Panc1 (cell line): ENCODE measurements at regions not wholly inside any gene's neighbourhood (a gene's known extent, or its start where the extent isn't known, plus 50 kb on each side); places are given as distances from the start of the nearest gene placed in this dataset.

ENCODE experiments used
- ATAC-seq: fragments of 200-7000 bp; cut with Tn5 transposase; 2 replicates; pipeline ENCODE4 v1.9.1; 2020; ENCODE audit warnings: mild to moderate bottlenecking, moderate library complexity
- BruUV-seq: library from RNA; stranded (reverse); fragments of 400-500 nt; replicated peaks from 2 replicates; lab custom pipeline; 2021; lab: Mats Ljungman, UMichigan
- CTCF ChIA-PET: fragments of 300-600 bp; sonication (Branson Sonifier 250); formaldehyde crosslinking; loops from one replicate; lab custom pipeline; 2022; ENCODE audit warnings: antibody characterized with exemption; lab: Charles Lee
- POLR2A ChIA-PET: fragments of 300-600 bp; sonication (Branson Sonifier 250); formaldehyde crosslinking; loops from one replicate; lab custom pipeline; 2022; ENCODE audit warnings: antibody characterized with exemption; lab: Charles Lee
- DNase-seq: peaks from one replicate; pipeline ENCODE4 v3.0.0-alpha.2; 2010; ENCODE audit warnings: low read depth, low spot score
- H3K27ac ChIP-seq: 2 replicates; pipeline ENCODE4 v1.5.1; 2011; ENCODE audit warnings: mild to moderate bottlenecking, low read length, inconsistent platforms
- H3K27me3 ChIP-seq: fragments of 200-500 bp; sonication (Bioruptor generic); 2 replicates; pipeline ENCODE4 v1.6.0; 2014; ENCODE audit warnings: low read length, inconsistent platforms; ENCODE audit not compliant: control insufficient read depth, insufficient read depth
- H3K36me3 ChIP-seq: fragments of 200-500 bp; sonication (Bioruptor generic); 2 replicates; pipeline ENCODE4 v1.5.1; 2014; ENCODE audit warnings: inconsistent platforms, mild to moderate bottlenecking, low read length, moderate library complexity; ENCODE audit not compliant: control insufficient read depth, insufficient read depth
- H3K4me1 ChIP-seq: 2 replicates; pipeline ENCODE4 v1.5.1; 2011; ENCODE audit warnings: inconsistent platforms, mild to moderate bottlenecking, low read length, moderate library complexity; ENCODE audit not compliant: control insufficient read depth, insufficient read depth
- H3K4me3 ChIP-seq, 2 experiments: 2 replicates each; pipeline ENCODE4 v1.5.1; 2011 to 2012; ENCODE audit warnings: low read depth in 2 of 2, low read length in 2 of 2, mild to moderate bottlenecking in 2 of 2, inconsistent platforms in 1 of 2, moderate library complexity in 1 of 2
- H3K9me3 ChIP-seq: fragments of 200-500 bp; sonication (Bioruptor generic); 2 replicates; pipeline ENCODE4 v1.5.1; 2014; ENCODE audit warnings: low read depth, mild to moderate bottlenecking, inconsistent platforms, low read length, moderate library complexity; ENCODE audit not compliant: control insufficient read depth, insufficient read depth
- CTCF ChIP-seq: fragments of 450-650 bp; IDR thresholded peaks from 2 replicates; pipeline ENCODE4 v1.5.1; 2017; ENCODE audit warnings: mild to moderate bottlenecking
- POLR2AphosphoS5 ChIP-seq: IDR thresholded peaks from 2 replicates; pipeline ENCODE4 v1.6.1; 2012; ENCODE audit warnings: mild to moderate bottlenecking, low read depth, low read length, moderate library complexity
- REST ChIP-seq, 2 experiments: IDR thresholded peaks; 2 replicates each; pipeline ENCODE4 v1.6.1; 2011 to 2012; ENCODE audit warnings: low read depth in 2 of 2, control low read depth in 1 of 2, low read length in 1 of 2, mild to moderate bottlenecking in 1 of 2, moderate library complexity in 1 of 2; ENCODE audit not compliant: insufficient read depth in 1 of 2
- SIN3A ChIP-seq: IDR thresholded peaks from 2 replicates; pipeline ENCODE4 v1.6.1; 2012; ENCODE audit warnings: low read depth, mild to moderate bottlenecking, low read length, moderate library complexity, borderline replicate concordance; ENCODE audit not compliant: insufficient read depth
- TCF7L2 ChIP-seq: IDR thresholded peaks from 2 replicates; pipeline ENCODE4 v1.6.1; 2011; ENCODE audit warnings: mild to moderate bottlenecking, low read depth, low read length, inconsistent platforms
- in situ Hi-C: cut with HindIII; loops from 2 replicates; pipeline ENCODE4 v1.10.0; 2016; ENCODE audit warnings: low sequenced_read_pairs, low pct_unique_long_range_greater_than_20kb
- intact Hi-C: fragments of 100-400 bp; cut with micrococcal nuclease; formaldehyde crosslinking; loops from one replicate; pipeline ENCODE4 v1.10.0; 2022; ENCODE audit not compliant: unreplicated experiment

GRCh38 chr15:95341686-95342085 lies 988.8 kb upstream of the NR2F2 start:
- ChIA-PET CTCF (no interaction called here), POLR2A (no interaction called here)
- DNase-seq (no peak), ATAC-seq (no peak)
- Histone ChIP-seq H3K36me3 (no peaks in the 10 kb centered on the region), H3K4me1 (no peaks in the 10 kb centered on the region), H3K27ac (no peak overlapping the region), H3K27me3 (no peaks in the 10 kb centered on the region), H3K4me3 (no peak overlapping the region), H3K9me3 (no peaks in the 10 kb centered on the region)
- no TSS peak for BruUV-seq
- intact Hi-C loops (no loop called here), in situ Hi-C loops (no loop called here)
- TF ChIP-seq REST (IDR thresholded peaks at IDR 0.05; ENCODE audit: insufficient read depth in 1 of 2, low read depth in 2 of 2, low read length in 1 of 2) (no peak), TCF7L2 (no peak), SIN3A (no peak), POLR2AphosphoS5 (no peak), CTCF (no peak)

- ChIA-PET CTCF (no interaction called here), POLR2A (no interaction called here)
- Histone ChIP-seq H3K4me1 (no peaks in the 10 kb centered on the region), H3K27ac (no peak overlapping the region), H3K9me3 (no peaks in the 10 kb centered on the region), H3K27me3 (no peaks in the 10 kb centered on the region), H3K36me3 (no peaks in the 10 kb centered on the region), H3K4me3 (no peak overlapping the region)
- in situ Hi-C loops = no loop called here
- ATAC-seq (no peak), DNase-seq (no peak)
- intact Hi-C loops = no loop called here
- no TSS peak for BruUV-seq
- TF ChIP-seq SIN3A (no peak), CTCF (no peak), REST (IDR thresholded peaks at IDR 0.05; ENCODE audit: insufficient read depth in 1 of 2, low read depth in 2 of 2, low read length in 1 of 2) (no peak), TCF7L2 (no peak), POLR2AphosphoS5 (no peak)
Measured at GRCh38 chr15:95345867-95346266, 984.6 kb upstream of the NR2F2 start.
